Muscle of leg (tissue), 3 donors: ENCODE measurements at regions not wholly inside any gene's neighbourhood (a gene's known extent, or its start where the extent isn't known, plus 50 kb on each side); places are given as distances from the start of the nearest gene placed in this dataset.

Experiments used
- DNase-seq: peaks from one replicate; pipeline ENCODE4 v3.0.0; 2013
- H3K27ac ChIP-seq: one replicate; pipeline ENCODE4 v1.5.1; 2013; ENCODE audit warnings: mild to moderate bottlenecking, low read length, control low read depth
- H3K27me3 ChIP-seq: one replicate; pipeline ENCODE4 v1.6.1; 2013; ENCODE audit warnings: low read length; ENCODE audit not compliant: control insufficient read depth, insufficient read depth
- H3K36me3 ChIP-seq: one replicate; pipeline ENCODE4 v1.6.1; 2013; ENCODE audit warnings: low read length; ENCODE audit not compliant: control insufficient read depth, insufficient read depth
- H3K4me1 ChIP-seq: one replicate; pipeline ENCODE4 v1.6.1; 2013; ENCODE audit warnings: low read length; ENCODE audit not compliant: control insufficient read depth, insufficient read depth
- H3K4me3 ChIP-seq: one replicate; pipeline ENCODE4 v1.5.1; 2013; ENCODE audit warnings: low read length, control low read depth
- H3K9me3 ChIP-seq: replicated peaks from 2 replicates; pipeline ENCODE4 v1.6.1; 2013; ENCODE audit warnings: low read depth, low read length; ENCODE audit not compliant: control insufficient read depth
- whole genome bisulfite sequencing: methylation state at CpG from one replicate; pipeline ENCODE4 v1.1.5; 2013; ENCODE audit warnings: missing lambda C conversion rate; ENCODE audit not compliant: insufficient coverage; 5-methylcytosine and 5-hydroxymethylcytosine counted together

GRCh38 chr9:107431461-107431860 is 58.1 kb downstream of the KLF4 start:
- no peak overlapping the region for H3K4me3 ChIP-seq
- no peak for DNase-seq
- no peaks in the 10 kb centered on the region for H3K36me3 ChIP-seq
- no peaks in the 10 kb centered on the region for H3K4me1 ChIP-seq
- 84% methylated on average over 2 of the region's 4 CpGs for WGBS
- H3K9me3 ChIP-seq, result no peaks in the 10 kb centered on the region
- H3K27me3 ChIP-seq, result no peaks in the 10 kb centered on the region
- no peak overlapping the region for H3K27ac ChIP-seq

- Histone ChIP-seq H3K36me3 (no peaks in the 10 kb centered on the region), H3K27ac (no peak overlapping the region), H3K27me3 (no peaks in the 10 kb centered on the region), H3K4me1 (peaks cover 7% of the 10 kb centered on the region), H3K9me3 (no peaks in the 10 kb centered on the region), H3K4me3 (no peak overlapping the region)
- DNase-seq, result no peak
- 100% methylated on average over 2 of the region's 7 CpGs for WGBS
These were observed 59.5 kb downstream of the KLF4 start for GRCh38 chr9:107430071-107430470.

- no peaks in the 10 kb centered on the region for H3K9me3 ChIP-seq
- no peak overlapping the region for H3K4me3 ChIP-seq
- no peaks in the 10 kb centered on the region for H3K36me3 ChIP-seq
- peaks cover 27% of the 10 kb centered on the region for H3K4me1 ChIP-seq
- no peaks in the 10 kb centered on the region for H3K27me3 ChIP-seq
- WGBS, result 91% methylated on average over 9 of the region's 10 CpGs
- H3K27ac ChIP-seq, result no peak overlapping the region
- DNase-seq, result no peak
These were observed 63.4 kb downstream of the KLF4 start for GRCh38 chr9:107426126-107426525.

GRCh38 chr9:107425101-107426025 is 64.2 kb downstream of the KLF4 start:
- Histone ChIP-seq H3K4me1 (peaks cover 27% of the 10 kb centered on the region), H3K9me3 (no peaks in the 10 kb centered on the region), H3K27me3 (no peaks in the 10 kb centered on the region), H3K4me3 (peak overlapping the region; percentile 31), H3K27ac (peak overlapping the region; percentile 67), H3K36me3 (no peaks in the 10 kb centered on the region)
- 23% methylated on average over 34 of the region's 47 CpGs for WGBS
- peak; percentile 94 for DNase-seq

GRCh38 chr9:107423540-107423939 is 66.0 kb downstream of the KLF4 start:
- no peaks in the 10 kb centered on the region for H3K27me3 ChIP-seq

GRCh38 chr9:107422189-107423185 is 67.1 kb downstream of the KLF4 start:
- H3K27ac ChIP-seq, result no peak overlapping the region
- WGBS, result 4% methylated on average over 7 of the region's 9 CpGs
- DNase-seq, result peak; percentile 82
- H3K9me3 ChIP-seq, result no peaks in the 10 kb centered on the region
- no peaks in the 10 kb centered on the region for H3K27me3 ChIP-seq
- H3K4me1 ChIP-seq, result peaks cover 27% of the 10 kb centered on the region
- H3K36me3 ChIP-seq, result no peaks in the 10 kb centered on the region
- H3K4me3 ChIP-seq, result no peak overlapping the region

More at GRCh38 chr9:107423540-107423939, 66.0 kb downstream of the KLF4 start:
- Histone ChIP-seq H3K27ac (no peak overlapping the region), H3K36me3 (no peaks in the 10 kb centered on the region), H3K4me1 (peaks cover 27% of the 10 kb centered on the region), H3K4me3 (no peak overlapping the region), H3K9me3 (no peaks in the 10 kb centered on the region)
- 84% methylated on average over 6 of the region's 6 CpGs for WGBS
- DNase-seq, result no peak

- peaks cover 9% of the 10 kb centered on the region for H3K4me1 ChIP-seq
- H3K27ac ChIP-seq, result no peak overlapping the region
- no peaks in the 10 kb centered on the region for H3K27me3 ChIP-seq
- H3K4me3 ChIP-seq, result no peak overlapping the region
- no peak for DNase-seq
- no peaks in the 10 kb centered on the region for H3K36me3 ChIP-seq
- no CpG with 5 or more reads among the region's 3 CpGs for WGBS
- no peaks in the 10 kb centered on the region for H3K9me3 ChIP-seq
These were observed 79.1 kb downstream of the KLF4 start for GRCh38 chr9:107410420-107410819.

GRCh38 chr9:107409581-107410389 is 79.8 kb downstream of the KLF4 start:
- Histone ChIP-seq H3K36me3 (no peaks in the 10 kb centered on the region), H3K4me1 (peaks cover 9% of the 10 kb centered on the region), H3K9me3 (no peaks in the 10 kb centered on the region), H3K27ac (peak overlapping the region; percentile 20), H3K4me3 (no peak overlapping the region), H3K27me3 (no peaks in the 10 kb centered on the region)
- 56% methylated on average over 4 of the region's 13 CpGs for WGBS
- peak; percentile 85 for DNase-seq

GRCh38 chr9:107407675-107408074 is 81.9 kb downstream of the KLF4 start:
- no peak for DNase-seq
- no peaks in the 10 kb centered on the region for H3K36me3 ChIP-seq
- H3K27me3 ChIP-seq, result no peaks in the 10 kb centered on the region
- peaks cover 24% of the 10 kb centered on the region for H3K4me1 ChIP-seq
- H3K9me3 ChIP-seq, result no peaks in the 10 kb centered on the region
- 20% methylated on average over 1 of the region's 2 CpGs for WGBS
- H3K27ac ChIP-seq, result no peak overlapping the region
- H3K4me3 ChIP-seq, result no peak overlapping the region
